ENCODE measurements at regions not wholly inside any gene's neighbourhood (a gene's known extent, or its start where the extent isn't known, plus 50 kb on each side); places are given as distances from the start of the nearest gene placed in this dataset.

GRCh38 chr3:65045138-65045537 lies 357.3 kb upstream of the ADAMTS9 start:
- Histone ChIP-seq H3K27me3 (ENCODE audit: insufficient read depth, low read depth, severe bottlenecking) (no peaks in the 10 kb centered on the region), H3K4me3 (ENCODE audit: low read depth, low read length) (no peak overlapping the region), H3K36me3 (no peaks in the 10 kb centered on the region), H3K27ac (no peak overlapping the region), H3K9me3 (ENCODE audit: severe bottlenecking) (peaks cover 4% of the 10 kb centered on the region)
- DNase-seq, result no peak
- TF ChIP-seq CTCF (IDR thresholded peaks at IDR 0.05; ENCODE audit: low read depth, low read length), result no peak

DNA sequence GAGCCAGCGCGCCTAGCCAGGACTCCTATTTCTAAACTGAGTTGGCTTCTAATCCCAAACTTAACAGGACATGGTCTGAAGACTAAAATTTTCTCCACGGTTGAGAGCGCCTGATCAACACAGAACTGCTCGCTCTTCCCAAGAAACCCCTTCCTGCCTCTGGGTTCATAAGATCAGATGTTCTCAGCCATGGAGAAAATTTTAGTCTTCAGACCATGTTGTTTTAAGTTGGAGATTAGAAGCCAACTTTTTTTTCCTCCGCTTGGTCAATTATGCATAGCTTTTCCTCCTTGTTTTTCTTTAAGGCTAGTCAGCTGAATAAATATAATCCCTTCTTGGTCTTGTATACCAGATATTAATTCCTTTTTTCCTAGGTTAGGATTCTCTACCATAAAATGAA lies 356.6 kb upstream of the ADAMTS9 start:
- Histone ChIP-seq H3K9me3 (ENCODE audit: severe bottlenecking) (peaks cover 4% of the 10 kb centered on the region), H3K36me3 (no peaks in the 10 kb centered on the region), H3K27me3 (ENCODE audit: insufficient read depth, low read depth, severe bottlenecking) (no peaks in the 10 kb centered on the region), H3K27ac (no peak overlapping the region), H3K4me3 (ENCODE audit: low read depth, low read length) (no peak overlapping the region)
- no peak for DNase-seq
- no peak for TF ChIP-seq CTCF (IDR thresholded peaks at IDR 0.05; ENCODE audit: low read depth, low read length)

DNA sequence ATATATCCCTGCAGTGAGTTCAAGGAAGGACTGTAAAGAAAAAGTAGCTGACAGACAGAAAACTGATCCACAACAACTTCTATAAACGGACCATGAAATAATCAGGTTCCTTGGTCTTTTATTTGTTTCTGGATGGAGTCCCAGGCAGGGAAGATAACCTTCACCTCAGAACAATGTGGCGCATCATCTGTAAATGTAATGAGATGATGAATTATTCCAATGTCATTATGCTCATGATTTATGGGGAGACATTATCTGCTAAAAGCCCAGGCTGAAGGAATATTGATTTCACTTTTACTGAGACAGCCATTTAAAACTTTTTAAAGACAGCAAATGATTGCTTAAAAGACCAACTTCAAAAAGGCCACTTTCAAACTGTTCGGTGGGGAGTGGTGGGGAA lies 354.9 kb upstream of the ADAMTS9 start:
- Histone ChIP-seq H3K27ac (no peak overlapping the region), H3K4me3 (ENCODE audit: low read depth, low read length) (no peak overlapping the region), H3K9me3 (ENCODE audit: severe bottlenecking) (peaks cover 4% of the 10 kb centered on the region), H3K27me3 (ENCODE audit: insufficient read depth, low read depth, severe bottlenecking) (no peaks in the 10 kb centered on the region), H3K36me3 (no peaks in the 10 kb centered on the region)
- DNase-seq, result no peak
- TF ChIP-seq CTCF (IDR thresholded peaks at IDR 0.05; ENCODE audit: low read depth, low read length), result no peak

- Histone ChIP-seq H3K27ac (no peak overlapping the region), H3K27me3 (ENCODE audit: insufficient read depth, low read depth, severe bottlenecking) (no peaks in the 10 kb centered on the region), H3K36me3 (no peaks in the 10 kb centered on the region), H3K9me3 (ENCODE audit: severe bottlenecking) (no peaks in the 10 kb centered on the region), H3K4me3 (ENCODE audit: low read depth, low read length) (no peak overlapping the region)
- no peak for TF ChIP-seq CTCF (IDR thresholded peaks at IDR 0.05; ENCODE audit: low read depth, low read length)
- no peak for DNase-seq
These were observed 352.0 kb upstream of the ADAMTS9 start for GRCh38 chr3:65039754-65040210.

- no peak for TF ChIP-seq CTCF (IDR thresholded peaks at IDR 0.05; ENCODE audit: low read depth, low read length)
- Histone ChIP-seq H3K9me3 (ENCODE audit: severe bottlenecking) (no peaks in the 10 kb centered on the region), H3K4me3 (ENCODE audit: low read depth, low read length) (no peak overlapping the region), H3K27ac (no peak overlapping the region), H3K27me3 (ENCODE audit: insufficient read depth, low read depth, severe bottlenecking) (no peaks in the 10 kb centered on the region), H3K36me3 (no peaks in the 10 kb centered on the region)
- no peak for DNase-seq
These were observed 350.1 kb upstream of the ADAMTS9 start for GRCh38 chr3:65037861-65038260.

- Histone ChIP-seq H3K27me3 (ENCODE audit: insufficient read depth, low read depth, severe bottlenecking) (no peaks in the 10 kb centered on the region), H3K4me3 (ENCODE audit: low read depth, low read length) (no peak overlapping the region), H3K9me3 (ENCODE audit: severe bottlenecking) (no peaks in the 10 kb centered on the region), H3K36me3 (no peaks in the 10 kb centered on the region), H3K27ac (no peak overlapping the region)
- no peak for DNase-seq
- TF ChIP-seq CTCF (IDR thresholded peaks at IDR 0.05; ENCODE audit: low read depth, low read length), result no peak
These were observed 347.4 kb upstream of the ADAMTS9 start for GRCh38 chr3:65035246-65035645.

Measured in WERI-Rb-1 (cell line).